NT2/D1 (cell line): ENCODE measurements at regions not wholly inside any gene's neighbourhood (a gene's known extent, or its start where the extent isn't known, plus 50 kb on each side); places are given as distances from the start of the nearest gene placed in this dataset.

Experiments
- SUZ12 ChIP-seq: IDR thresholded peaks from 2 replicates; pipeline ENCODE4 v1.6.1; 2011; ENCODE audit not compliant: insufficient read length, insufficient read depth; ENCODE audit errors: extremely low read depth
- YY1 ChIP-seq: IDR thresholded peaks from 2 replicates; pipeline ENCODE4 v1.6.1; 2011; ENCODE audit not compliant: insufficient read length, insufficient read depth
- ZNF274 ChIP-seq: IDR thresholded peaks from 2 replicates; pipeline ENCODE4 v1.6.1; 2011; ENCODE audit warnings: mild to moderate bottlenecking, low read depth, low read length

GRCh38 chr5:27810458-27810857 is 772.1 kb upstream of the CDH9 start:
- TF ChIP-seq ZNF274 (no peak), SUZ12 (no peak), YY1 (no peak)
